GM21786 (cell line): ENCODE measurements at regions not wholly inside any gene's neighbourhood (a gene's known extent, or its start where the extent isn't known, plus 50 kb on each side); places are given as distances from the start of the nearest gene placed in this dataset.

Experiments used
- ATAC-seq: cut with Tn5 transposase; IDR thresholded peaks from one replicate; pipeline ENCODE4 v1.9.1; 2021; ENCODE audit not compliant: unreplicated experiment

DNA sequence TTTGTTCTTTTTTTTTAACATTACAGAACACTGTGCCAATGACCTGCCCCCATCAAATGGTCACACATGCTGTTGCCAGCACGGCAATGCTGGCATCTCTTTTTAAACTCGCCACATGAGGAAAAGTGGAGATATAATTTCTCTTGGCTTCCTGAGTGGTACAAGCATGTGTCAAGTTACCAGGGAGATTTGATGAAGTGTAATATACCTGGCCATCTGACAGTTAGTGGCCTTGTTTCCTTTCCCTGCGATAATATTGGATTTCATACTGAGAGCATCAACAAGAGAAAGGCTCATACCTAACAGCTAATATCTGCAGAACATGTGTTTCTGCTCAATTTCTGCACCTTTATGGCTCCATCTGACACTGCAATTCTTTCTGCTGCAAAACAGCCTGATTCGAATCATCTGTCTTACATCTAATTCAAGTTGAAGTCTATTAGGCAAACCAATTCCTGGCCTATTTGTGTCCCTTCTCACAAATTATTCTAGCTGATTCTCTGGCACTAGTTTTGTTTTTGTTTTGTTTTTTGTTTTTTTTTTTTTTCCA, 519.5 kb downstream of the PREX1 start:
- ATAC-seq, result no peak

- no peak for ATAC-seq
Measured at GRCh38 chr20:48307277-48307676, 520.5 kb downstream of the PREX1 start.

DNA sequence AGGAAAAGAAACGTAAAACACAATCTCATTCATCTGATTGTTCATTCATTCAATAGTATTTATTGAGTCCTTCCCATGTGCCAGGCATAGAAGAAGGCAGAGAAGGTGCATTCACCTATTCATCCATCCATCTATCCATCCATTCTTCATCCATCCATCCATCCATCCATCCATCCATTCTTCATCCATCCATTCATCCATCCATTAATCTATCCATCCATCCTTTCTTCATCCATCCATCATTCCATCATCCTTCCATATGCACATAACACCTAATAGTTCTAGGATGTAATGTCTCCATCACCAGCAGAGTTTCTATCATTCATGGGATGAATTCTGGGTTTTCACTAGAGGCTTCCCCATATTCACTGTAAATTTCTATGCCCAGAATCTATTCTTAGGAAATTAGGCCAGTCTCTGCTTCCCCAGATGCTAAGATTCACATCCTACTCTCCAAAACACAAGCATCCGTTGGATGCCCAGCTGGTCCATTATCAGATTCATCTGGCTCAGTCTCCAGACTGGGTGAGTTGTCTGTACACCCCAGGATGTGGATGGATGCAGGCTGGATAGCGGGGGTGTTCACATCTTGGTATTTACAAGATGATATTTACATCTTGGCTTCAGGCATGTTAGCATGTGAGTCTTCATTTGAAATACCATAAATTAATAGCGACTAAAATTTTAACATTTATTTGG, 517.7 kb upstream of the SULF2 start:
- ATAC-seq, result no peak

DNA sequence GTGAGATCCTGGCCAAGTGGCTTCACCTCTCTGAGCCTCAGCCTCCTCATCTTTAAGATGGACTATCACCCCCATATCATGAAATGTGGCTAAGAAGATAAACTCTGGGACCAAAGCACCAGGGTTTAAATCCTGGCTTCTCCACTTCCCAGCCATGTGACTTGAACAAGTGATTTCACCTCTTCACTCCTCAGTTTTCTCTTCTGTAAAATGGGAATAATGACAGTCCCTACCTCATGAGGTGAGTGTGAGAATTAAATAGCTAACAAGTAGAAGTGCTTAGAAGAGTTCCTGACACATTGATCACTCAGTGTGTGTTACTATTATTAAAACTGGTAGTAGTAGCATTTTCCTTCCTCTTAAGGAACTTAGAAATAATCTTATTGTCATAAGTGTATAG, 516.9 kb upstream of the SULF2 start:
- no peak for ATAC-seq

DNA sequence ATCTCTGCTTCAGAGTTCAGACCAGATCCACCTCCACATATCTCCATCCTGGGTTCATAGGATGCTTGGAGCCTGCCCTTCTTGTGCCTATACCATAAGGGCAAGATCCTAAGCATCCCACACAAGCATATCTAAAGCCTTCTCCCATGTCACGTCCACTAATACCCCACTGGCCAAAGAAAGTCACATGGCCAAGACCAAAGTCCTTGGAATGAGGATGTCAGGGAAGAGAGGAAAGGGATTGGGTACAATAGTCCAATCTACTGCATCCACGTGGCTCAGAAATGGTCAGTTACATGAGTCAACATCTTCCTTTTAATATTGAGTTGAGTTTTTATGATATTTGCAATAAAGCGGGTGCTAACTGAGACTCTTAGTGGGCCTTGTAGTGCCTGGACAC, 515.9 kb upstream of the SULF2 start:
- no peak for ATAC-seq

- no peak for ATAC-seq
Measured at GRCh38 chr20:48300529-48300928, 515.2 kb upstream of the SULF2 start.

GRCh38 chr20:48298851-48299484, 513.7 kb upstream of the SULF2 start:
- ATAC-seq, result no peak

DNA sequence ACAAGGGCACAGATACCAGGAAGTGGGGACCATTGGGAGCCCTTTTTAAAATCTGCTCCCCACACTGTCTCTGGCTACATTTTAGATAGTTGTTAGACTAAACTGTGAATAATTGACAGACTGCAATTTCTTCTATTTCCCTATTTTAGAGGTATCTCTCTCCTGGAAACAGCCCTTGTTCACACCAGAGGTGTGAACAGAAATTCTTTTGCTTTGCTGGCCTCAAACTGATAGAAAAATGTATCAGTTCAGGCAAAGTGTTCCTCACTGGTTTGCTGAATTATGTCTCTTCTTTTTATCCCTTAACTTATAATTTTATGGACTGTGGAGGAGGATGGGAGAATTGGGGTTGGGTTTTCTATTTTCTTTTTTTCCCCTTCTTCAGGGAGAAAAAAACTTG, 513.2 kb upstream of the SULF2 start:
- ATAC-seq, result no peak

- ATAC-seq, result no peak
Measured at GRCh38 chr20:48295966-48296421, 510.7 kb upstream of the SULF2 start.

DNA sequence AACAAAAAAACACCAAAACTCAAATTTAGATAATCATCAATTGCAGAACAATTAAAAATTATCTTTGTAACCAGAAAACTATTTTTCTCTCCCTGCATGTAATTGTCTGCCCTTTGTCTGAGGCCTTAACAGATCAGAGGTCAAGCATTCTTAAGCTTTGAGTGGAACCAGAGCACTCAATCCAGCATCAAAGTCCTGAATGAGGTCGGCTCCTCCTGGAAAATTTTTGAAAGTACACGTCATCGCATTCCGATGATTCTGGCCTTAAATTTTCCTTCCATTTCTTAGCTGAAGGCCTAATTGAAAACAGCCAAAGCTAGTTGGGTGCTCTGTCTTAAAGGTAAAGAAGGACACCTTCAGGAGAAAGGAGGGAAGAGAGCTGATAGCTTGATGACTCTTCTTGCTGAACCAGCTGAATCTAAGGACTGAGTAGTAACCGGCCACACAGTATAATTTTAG, 510.2 kb upstream of the SULF2 start:
- ATAC-seq, result no peak

GRCh38 chr20:48294942-48295341, 509.7 kb upstream of the SULF2 start:
- no peak for ATAC-seq

- no peak for ATAC-seq
Measured at GRCh38 chr20:48294196-48294595, 508.9 kb upstream of the SULF2 start.

GRCh38 chr20:48293671-48294070, 508.4 kb upstream of the SULF2 start:
- ATAC-seq, result no peak

DNA sequence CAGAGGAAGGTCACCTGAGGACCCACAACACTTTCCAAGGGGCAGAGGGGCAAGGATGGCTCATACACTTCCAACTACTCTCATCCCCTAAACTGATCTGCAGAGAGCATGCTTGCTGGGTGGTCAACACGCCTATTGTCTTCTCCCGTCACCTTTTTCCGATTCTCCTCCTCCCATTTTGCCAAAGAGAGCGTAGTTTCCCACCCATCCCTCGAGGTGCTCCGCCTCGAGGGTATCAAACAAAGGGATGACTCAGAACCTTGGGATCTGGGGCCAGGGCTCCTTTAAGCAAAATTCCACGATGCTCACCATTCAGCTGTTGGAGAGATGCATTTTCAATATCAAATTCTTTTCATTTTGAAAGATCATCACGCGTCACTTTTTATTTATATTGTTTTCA, 507.5 kb upstream of the SULF2 start:
- ATAC-seq, result no peak

GRCh38 chr20:48291896-48292295, 506.6 kb upstream of the SULF2 start:
- ATAC-seq, result no peak

GRCh38 chr20:48288930-48289507, 503.7 kb upstream of the SULF2 start:
- ATAC-seq, result no peak

DNA sequence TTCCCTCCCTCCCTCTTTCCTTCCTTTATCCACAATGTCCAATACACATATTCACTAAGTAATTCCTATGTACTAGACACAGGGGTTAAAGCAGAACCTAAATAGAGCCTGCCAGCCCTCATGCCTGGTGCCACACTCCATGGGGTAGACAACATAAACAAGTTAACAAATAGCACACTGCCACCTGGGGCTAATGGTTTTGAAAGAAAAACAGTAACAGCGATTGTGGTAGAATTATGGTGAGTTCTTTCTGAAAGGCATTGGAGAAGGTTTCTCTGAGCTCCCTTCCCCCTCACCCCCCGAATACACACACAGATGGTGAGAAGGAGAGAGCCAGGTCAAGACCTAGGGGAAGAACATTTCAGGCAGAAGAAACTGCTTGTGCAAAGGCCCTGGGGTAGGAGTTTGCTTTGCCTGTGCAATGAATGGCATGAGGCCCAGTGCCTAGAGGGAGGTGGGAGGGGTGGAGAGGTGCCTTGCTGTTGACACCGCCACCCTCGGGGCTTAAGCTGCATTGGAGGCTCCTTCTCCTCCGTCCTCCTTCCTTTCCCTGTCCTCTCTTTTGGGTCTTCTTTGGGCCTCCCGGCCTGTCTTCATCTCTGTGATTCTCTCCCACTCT, 502.4 kb upstream of the SULF2 start:
- no peak for ATAC-seq

DNA sequence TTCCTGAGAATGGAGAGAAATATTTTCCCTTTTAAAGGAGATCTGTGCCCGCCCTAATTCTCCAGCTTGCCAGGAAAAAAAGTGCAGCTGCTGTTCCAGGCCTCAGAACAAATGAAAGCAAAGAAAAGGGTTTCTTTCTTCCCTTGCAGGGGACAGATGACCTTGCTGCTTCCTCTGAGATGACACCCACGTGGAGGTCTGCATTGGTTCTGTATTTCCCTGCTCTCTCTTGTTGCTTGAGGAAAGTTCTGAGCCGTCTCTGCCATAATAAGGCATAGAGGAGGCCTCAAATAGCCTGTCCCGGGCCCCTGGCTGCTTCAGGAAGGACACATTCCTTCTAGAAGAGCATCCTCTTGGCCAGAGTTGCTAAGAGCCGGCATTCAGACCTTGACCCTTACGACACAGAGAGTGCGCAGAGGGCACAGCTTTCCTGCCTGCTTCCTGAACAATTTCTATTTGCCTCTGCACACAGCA, 501.8 kb upstream of the SULF2 start:
- no peak for ATAC-seq

DNA sequence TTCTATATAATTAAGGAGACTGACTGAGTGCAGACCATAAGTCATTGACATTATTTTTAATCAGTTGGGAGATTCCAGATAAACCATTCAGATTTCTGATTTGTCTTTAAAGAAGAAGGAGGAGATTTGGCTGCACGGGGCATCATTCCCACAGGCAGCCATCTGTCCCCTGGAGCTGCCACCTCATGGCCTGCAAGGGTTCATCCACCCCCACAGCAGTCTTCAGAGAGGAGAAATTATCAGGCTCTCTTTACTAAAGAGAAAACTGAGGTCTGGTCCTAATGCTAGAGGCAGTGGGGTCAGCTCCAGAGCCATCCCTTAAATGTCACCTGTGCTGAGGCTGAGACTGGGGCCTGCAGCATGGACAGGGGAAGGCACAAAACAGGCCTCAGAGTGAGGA, 501.3 kb upstream of the SULF2 start:
- no peak for ATAC-seq

- ATAC-seq, result no peak
Measured at GRCh38 chr20:48285656-48286055, 500.4 kb upstream of the SULF2 start.

- ATAC-seq, result no peak
Measured at GRCh38 chr20:48284837-48285236, 499.6 kb upstream of the SULF2 start.

- ATAC-seq, result no peak
Measured at GRCh38 chr20:48284315-48284714, 499.0 kb upstream of the SULF2 start.
